CD14-positive monocyte (primary cell): ENCODE measurements at regions not wholly inside any gene's neighbourhood (a gene's known extent, or its start where the extent isn't known, plus 50 kb on each side); places are given as distances from the start of the nearest gene placed in this dataset.

Experiments used
- DNase-seq, 3 donors: peaks; one replicate each; pipeline ENCODE4 v3.0.0-alpha.2; 2011 to 2022
- H2AFZ ChIP-seq: 2 replicates; pipeline ENCODE4 v1.6.0; 2012; ENCODE audit warnings: mild to moderate bottlenecking, low read depth, low read length, inconsistent platforms; ENCODE audit not compliant: insufficient read depth, poor library complexity, severe bottlenecking
- H3K27ac ChIP-seq, 2 donors: 1 replicate in 1 of 2; 2 replicates in 1 of 2; pipeline ENCODE4 v1.5.1; 2012 to 2013; ENCODE audit warnings: low read length in 2 of 2, control low read depth in 1 of 2, inconsistent platforms in 1 of 2, low read depth in 1 of 2, mild to moderate bottlenecking in 1 of 2
- H3K27me3 ChIP-seq, 2 donors: one replicate each; pipeline versions ENCODE4 v1.6.0 to v1.6.1; 2011 to 2013; ENCODE audit warnings: low read length in 2 of 2; ENCODE audit not compliant: control insufficient read depth in 2 of 2, insufficient read depth in 2 of 2
- H3K36me3 ChIP-seq, 2 donors: replicated peaks in 1 of 2; 1 replicate in 1 of 2; 2 replicates in 1 of 2; pipeline versions ENCODE4 v1.5.1 to v1.6.1; 2012 to 2013; ENCODE audit warnings: low read length in 2 of 2, control low read depth in 1 of 2, inconsistent platforms in 1 of 2, mild to moderate bottlenecking in 1 of 2; ENCODE audit not compliant: insufficient read depth in 2 of 2, control insufficient read depth in 1 of 2
- H3K4me1 ChIP-seq, 2 donors: 1 replicate in 1 of 2; 2 replicates in 1 of 2; pipeline versions ENCODE4 v1.5.1 to v1.6.1; 2012 to 2013; ENCODE audit warnings: low read length in 2 of 2, control low read depth in 1 of 2, inconsistent platforms in 1 of 2, mild to moderate bottlenecking in 1 of 2, moderate library complexity in 1 of 2; ENCODE audit not compliant: insufficient read depth in 2 of 2, control insufficient read depth in 1 of 2
- H3K4me2 ChIP-seq: replicated peaks from 2 replicates; pipeline ENCODE3; 2012; ENCODE audit warnings: low read length, moderate library complexity, mild to moderate bottlenecking; ENCODE audit not compliant: poor library complexity, severe bottlenecking; ENCODE audit errors: extremely low read depth
- H3K4me3 ChIP-seq, 3 experiments: fragments of 200-600 bp in 1 of 3; sonication (generic) in 1 of 3; replicated peaks in 1 of 3; 1 replicate in 2 of 3; 2 replicates in 1 of 3; pipeline ENCODE4 v1.5.1; 2011 to 2013; ENCODE audit warnings: low read length in 3 of 3, mild to moderate bottlenecking in 3 of 3, control low read depth in 2 of 3, low read depth in 2 of 3, inconsistent platforms in 1 of 3, moderate library complexity in 1 of 3
- H3K79me2 ChIP-seq: 2 replicates; pipeline ENCODE4 v1.6.0; 2012; ENCODE audit warnings: mild to moderate bottlenecking, control low read depth, inconsistent platforms, low read length, moderate library complexity; ENCODE audit not compliant: insufficient read depth
- H3K9ac ChIP-seq: 2 replicates; pipeline ENCODE4 v1.6.0; 2017; ENCODE audit warnings: low read length, mild to moderate bottlenecking; ENCODE audit not compliant: insufficient read depth, poor library complexity, severe bottlenecking
- H3K9me3 ChIP-seq, 2 donors: replicated peaks in 1 of 2; 1 replicate in 1 of 2; 2 replicates in 1 of 2; pipeline versions ENCODE4 v1.5.1 to v1.6.1; 2012 to 2013; ENCODE audit warnings: low read length in 2 of 2, control low read depth in 1 of 2; ENCODE audit not compliant: control insufficient read depth in 1 of 2, insufficient read depth in 1 of 2
- H4K20me1 ChIP-seq: 2 replicates; pipeline ENCODE4 v1.6.0; 2012; ENCODE audit warnings: mild to moderate bottlenecking, low read length, control low read depth, moderate library complexity; ENCODE audit not compliant: insufficient read depth
- H3K27ac Mint-ChIP-seq, 7 donors: one replicate each; pipeline ENCODE4 v1.8.0; 2020; ENCODE audit warnings: mild to moderate bottlenecking in 7 of 7, mixed read lengths in 7 of 7, moderate library complexity in 6 of 7, inconsistent platforms in 2 of 7
- H3K27me3 Mint-ChIP-seq, 3 donors: one replicate each; pipeline ENCODE4 v1.8.0; 2021 to 2022; ENCODE audit warnings: low read depth in 3 of 3, mild to moderate bottlenecking in 3 of 3, mixed read lengths in 3 of 3, moderate library complexity in 3 of 3, inconsistent platforms in 1 of 3
- H3K36me3 Mint-ChIP-seq, 2 donors: one replicate each; pipeline ENCODE4 v1.8.0; 2020; ENCODE audit warnings: mixed read lengths in 2 of 2, inconsistent platforms in 1 of 2, mild to moderate bottlenecking in 1 of 2
- H3K4me1 Mint-ChIP-seq: one replicate; pipeline ENCODE4 v1.8.0; 2020; ENCODE audit warnings: mild to moderate bottlenecking, mixed read lengths
- H3K4me3 Mint-ChIP-seq, 2 donors: one replicate each; pipeline ENCODE4 v1.8.0; 2020; ENCODE audit warnings: mild to moderate bottlenecking in 2 of 2, mixed read lengths in 2 of 2, moderate library complexity in 1 of 2
- H3K9me3 Mint-ChIP-seq, 7 donors: one replicate each; pipeline ENCODE4 v1.8.0; 2020 to 2022; ENCODE audit warnings: mixed read lengths in 7 of 7, mild to moderate bottlenecking in 6 of 7, moderate library complexity in 6 of 7, inconsistent platforms in 2 of 7
- WGBS: methylation state at CpG from one replicate; pipeline ENCODE4 v1.1.5; 2013; ENCODE audit warnings: missing lambda C conversion rate; ENCODE audit not compliant: insufficient coverage; 5-methylcytosine and 5-hydroxymethylcytosine counted together
- intact Hi-C, 2 donors: fragments of 100-400 bp; cut with micrococcal nuclease; formaldehyde crosslinking; loops; one replicate each; pipeline versions ENCODE4 v1.15.0 to v1.15.1; 2023
- TF ChIP-seq, protein P1 (sequence below): fragments of 200-600 bp; IDR thresholded peaks from one replicate; pipeline ENCODE4 v1.8.0; 2022; ENCODE audit warnings: antibody characterized with exemption, mild to moderate bottlenecking

DNA sequence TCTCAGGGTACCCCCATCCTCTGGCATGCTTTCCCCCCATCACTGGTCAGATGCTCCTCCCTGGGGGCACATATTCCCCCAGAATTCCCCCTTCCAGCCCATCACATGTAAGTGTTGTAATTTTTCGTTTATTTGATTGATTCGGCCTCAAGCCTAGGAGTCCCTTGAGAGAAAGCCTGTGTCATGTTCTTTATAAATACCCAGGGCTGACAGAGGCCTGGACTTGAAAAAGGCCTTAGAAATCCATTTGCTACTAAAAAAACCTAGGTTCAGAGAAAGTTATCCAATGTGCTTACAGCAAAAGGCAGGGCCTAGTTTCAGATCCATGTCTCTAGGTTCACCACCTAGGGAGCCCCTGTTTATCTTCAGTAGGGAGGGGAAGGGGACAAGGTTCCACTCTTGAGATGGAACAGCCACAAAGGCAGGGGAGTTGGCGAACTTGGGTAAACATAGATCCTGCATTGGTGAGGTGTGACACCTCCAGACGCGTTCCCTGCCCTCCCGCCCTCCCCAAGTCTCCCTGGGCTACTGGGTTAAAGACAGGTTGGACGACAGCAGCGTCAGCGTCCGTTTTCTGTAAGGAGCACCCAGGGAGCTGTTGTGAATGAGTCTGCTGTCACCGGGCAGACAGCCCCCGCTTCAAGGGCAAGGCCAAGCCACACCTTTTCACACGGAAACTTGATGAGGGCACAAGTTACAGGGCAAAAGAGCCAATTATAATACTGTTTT lies 147.8 kb downstream of the EN1 start:
- Histone ChIP-seq H2AFZ (no peak overlapping the region), H3K79me2 (no peaks in the 10 kb centered on the region), H3K4me1 (no peaks in the 10 kb centered on the region), H3K9me3 (peaks cover 7 to 8% of the 10 kb centered on the region in 2 donors), H4K20me1 (no peaks in the 10 kb centered on the region), H3K36me3 (no peaks in the 10 kb centered on the region), H3K27ac (no peak overlapping the region), H3K9ac (no peak overlapping the region), H3K27me3 (no peaks in the 10 kb centered on the region), H3K4me3 (no peak overlapping the region), H3K4me2 (no peak overlapping the region)
- Mint-ChIP-seq H3K36me3 (no peaks in the 10 kb centered on the region), H3K9me3 (peaks cover 7 to 15% (median 12%) of the 10 kb centered on the region in 7 donors), H3K27me3 (peaks cover 2 to 8% (median 3%) of the 10 kb centered on the region in 3 donors), H3K4me1 (no peaks in the 10 kb centered on the region), H3K4me3 (no peak overlapping the region), H3K27ac (no peak overlapping the region)
- TF ChIP-seq, protein P1, sequence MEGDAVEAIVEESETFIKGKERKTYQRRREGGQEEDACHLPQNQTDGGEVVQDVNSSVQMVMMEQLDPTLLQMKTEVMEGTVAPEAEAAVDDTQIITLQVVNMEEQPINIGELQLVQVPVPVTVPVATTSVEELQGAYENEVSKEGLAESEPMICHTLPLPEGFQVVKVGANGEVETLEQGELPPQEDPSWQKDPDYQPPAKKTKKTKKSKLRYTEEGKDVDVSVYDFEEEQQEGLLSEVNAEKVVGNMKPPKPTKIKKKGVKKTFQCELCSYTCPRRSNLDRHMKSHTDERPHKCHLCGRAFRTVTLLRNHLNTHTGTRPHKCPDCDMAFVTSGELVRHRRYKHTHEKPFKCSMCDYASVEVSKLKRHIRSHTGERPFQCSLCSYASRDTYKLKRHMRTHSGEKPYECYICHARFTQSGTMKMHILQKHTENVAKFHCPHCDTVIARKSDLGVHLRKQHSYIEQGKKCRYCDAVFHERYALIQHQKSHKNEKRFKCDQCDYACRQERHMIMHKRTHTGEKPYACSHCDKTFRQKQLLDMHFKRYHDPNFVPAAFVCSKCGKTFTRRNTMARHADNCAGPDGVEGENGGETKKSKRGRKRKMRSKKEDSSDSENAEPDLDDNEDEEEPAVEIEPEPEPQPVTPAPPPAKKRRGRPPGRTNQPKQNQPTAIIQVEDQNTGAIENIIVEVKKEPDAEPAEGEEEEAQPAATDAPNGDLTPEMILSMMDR, result no peak
- intact Hi-C loops, result no loop called here
- WGBS, result 66% methylated on average over 9 of the region's 13 CpGs
- DNase-seq, result no peak

DNA sequence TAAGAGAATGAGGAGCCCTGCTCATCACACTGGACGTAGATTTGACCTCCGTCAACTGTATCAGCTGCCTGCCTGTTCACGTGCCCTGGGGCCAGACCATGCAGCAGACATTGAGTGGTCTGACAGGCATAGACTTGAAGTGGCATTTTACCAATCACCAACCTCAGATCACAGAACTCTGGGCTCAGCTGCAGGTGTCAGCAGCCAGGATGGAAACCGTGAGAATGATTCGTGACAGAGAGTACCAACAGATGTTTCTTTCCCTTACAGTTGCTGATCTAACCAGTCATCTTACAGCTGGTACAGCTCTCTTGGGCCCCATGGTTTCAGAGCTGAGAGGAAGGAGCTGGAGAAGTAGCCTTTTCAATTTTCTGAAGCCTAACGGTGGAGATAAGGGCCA lies 148.9 kb downstream of the EN1 start:
- intact Hi-C loops, result no loop called here
- Histone ChIP-seq H3K9ac (no peak overlapping the region), H2AFZ (no peak overlapping the region), H3K9me3 (peaks cover 7 to 8% of the 10 kb centered on the region in 2 donors), H3K4me2 (no peak overlapping the region), H3K79me2 (no peaks in the 10 kb centered on the region), H3K4me3 (no peak overlapping the region), H4K20me1 (no peaks in the 10 kb centered on the region), H3K27me3 (no peaks in the 10 kb centered on the region), H3K4me1 (no peaks in the 10 kb centered on the region), H3K27ac (no peak overlapping the region), H3K36me3 (no peaks in the 10 kb centered on the region)
- H3K27me3 Mint-ChIP-seq, result peaks cover 1 to 8% (median 2%) of the 10 kb centered on the region in 3 donors
- 81% methylated on average over 3 of the region's 6 CpGs for WGBS
- H3K27ac Mint-ChIP-seq, result no peak overlapping the region
- no peaks in the 10 kb centered on the region for H3K36me3 Mint-ChIP-seq
- DNase-seq, result no peak
- H3K4me1 Mint-ChIP-seq, result no peaks in the 10 kb centered on the region
- no peak overlapping the region for H3K4me3 Mint-ChIP-seq
- H3K9me3 Mint-ChIP-seq, result peaks cover 8 to 15% (median 13%) of the 10 kb centered on the region in 7 donors
- TF ChIP-seq, protein P1, result no peak
